ENCODE measurements at regions not wholly inside any gene's neighbourhood (a gene's known extent, or its start where the extent isn't known, plus 50 kb on each side); places are given as distances from the start of the nearest gene placed in this dataset.

- TF ChIP-seq POLR2AphosphoS5 (IDR thresholded peaks at IDR 0.05) (no peak), EP300 (IDR thresholded peaks at IDR 0.05; ENCODE audit: low read depth) (no peak), POLR2A (IDR thresholded peaks at IDR 0.05) (no peak)
- TF ChIP-seq, protein P1, sequence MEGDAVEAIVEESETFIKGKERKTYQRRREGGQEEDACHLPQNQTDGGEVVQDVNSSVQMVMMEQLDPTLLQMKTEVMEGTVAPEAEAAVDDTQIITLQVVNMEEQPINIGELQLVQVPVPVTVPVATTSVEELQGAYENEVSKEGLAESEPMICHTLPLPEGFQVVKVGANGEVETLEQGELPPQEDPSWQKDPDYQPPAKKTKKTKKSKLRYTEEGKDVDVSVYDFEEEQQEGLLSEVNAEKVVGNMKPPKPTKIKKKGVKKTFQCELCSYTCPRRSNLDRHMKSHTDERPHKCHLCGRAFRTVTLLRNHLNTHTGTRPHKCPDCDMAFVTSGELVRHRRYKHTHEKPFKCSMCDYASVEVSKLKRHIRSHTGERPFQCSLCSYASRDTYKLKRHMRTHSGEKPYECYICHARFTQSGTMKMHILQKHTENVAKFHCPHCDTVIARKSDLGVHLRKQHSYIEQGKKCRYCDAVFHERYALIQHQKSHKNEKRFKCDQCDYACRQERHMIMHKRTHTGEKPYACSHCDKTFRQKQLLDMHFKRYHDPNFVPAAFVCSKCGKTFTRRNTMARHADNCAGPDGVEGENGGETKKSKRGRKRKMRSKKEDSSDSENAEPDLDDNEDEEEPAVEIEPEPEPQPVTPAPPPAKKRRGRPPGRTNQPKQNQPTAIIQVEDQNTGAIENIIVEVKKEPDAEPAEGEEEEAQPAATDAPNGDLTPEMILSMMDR (IDR thresholded peaks at IDR 0.05), result no peak
These were observed 884.2 kb upstream of the ZNF722 start for GRCh38 chr7:63114371-63114985.
